GM18868 (cell line): ENCODE measurements at regions not wholly inside any gene's neighbourhood (a gene's known extent, or its start where the extent isn't known, plus 50 kb on each side); places are given as distances from the start of the nearest gene placed in this dataset.

Experiments
- ATAC-seq: cut with Tn5 transposase; IDR thresholded peaks from one replicate; pipeline ENCODE4 v1.9.1; 2021; ENCODE audit warnings: mild to moderate bottlenecking, moderate library complexity; ENCODE audit not compliant: unreplicated experiment

DNA sequence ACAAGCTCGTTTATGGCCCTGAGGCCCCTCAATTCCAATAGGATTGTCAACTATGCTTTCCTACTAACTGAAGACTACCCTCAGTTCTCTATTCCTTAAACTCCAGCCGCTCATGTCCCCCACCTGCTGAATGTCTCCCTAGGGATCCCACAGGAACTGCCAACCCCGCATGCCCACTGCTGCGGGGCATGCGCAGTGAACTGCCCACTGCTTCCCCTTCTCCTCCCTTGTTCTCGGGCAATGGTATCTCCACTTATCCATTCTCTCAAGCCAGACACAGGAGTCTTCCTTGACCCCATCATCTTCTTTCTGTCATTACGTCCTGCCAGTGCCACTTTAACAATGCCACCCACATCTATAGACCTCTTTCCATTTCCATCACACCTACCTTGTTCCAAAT lies 90.0 kb downstream of the FGF18 start:
- no peak for ATAC-seq

- no peak for ATAC-seq
These were observed 93.0 kb downstream of the FGF18 start for GRCh38 chr5:171512397-171512796.

DNA sequence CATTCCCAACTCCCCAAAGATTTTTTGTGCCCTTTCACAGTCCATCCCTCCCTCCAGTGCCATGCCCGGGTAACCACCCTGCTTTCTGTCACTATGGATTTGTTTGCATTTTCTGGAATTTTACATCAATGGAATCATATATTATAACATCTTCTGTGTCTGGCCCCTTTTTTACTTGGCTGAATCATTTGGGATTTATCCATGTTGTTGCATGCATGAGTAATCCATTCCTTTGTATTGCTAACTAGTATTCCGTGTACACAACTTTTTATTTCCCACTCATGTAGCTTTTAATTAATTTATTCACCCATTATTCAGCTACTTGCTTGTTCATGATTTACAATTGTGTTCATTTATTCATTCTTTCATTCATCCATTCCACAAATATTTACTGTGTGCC lies 94.1 kb downstream of the FGF18 start:
- no peak for ATAC-seq

DNA sequence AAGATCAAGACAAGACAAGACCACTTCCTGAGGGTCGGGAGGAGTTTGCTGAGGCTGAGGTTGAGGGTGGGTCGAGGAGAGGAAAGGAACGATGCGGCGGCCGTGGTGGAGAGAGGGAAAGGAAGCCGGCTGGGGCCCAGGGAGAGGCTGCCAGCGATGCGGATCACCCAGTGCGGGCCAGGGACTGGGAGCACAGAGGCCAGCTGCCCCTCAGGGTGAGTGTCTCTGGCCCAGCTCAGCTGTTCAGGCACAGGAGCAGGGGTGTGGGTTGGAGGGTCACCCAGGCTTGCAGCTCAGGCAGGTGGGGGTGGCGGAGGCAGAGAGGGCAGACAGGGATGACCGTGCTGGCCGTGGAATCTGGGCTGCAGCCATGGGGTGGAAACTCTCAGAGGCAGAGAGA lies 99.5 kb downstream of the FGF18 start:
- ATAC-seq: no peak

DNA sequence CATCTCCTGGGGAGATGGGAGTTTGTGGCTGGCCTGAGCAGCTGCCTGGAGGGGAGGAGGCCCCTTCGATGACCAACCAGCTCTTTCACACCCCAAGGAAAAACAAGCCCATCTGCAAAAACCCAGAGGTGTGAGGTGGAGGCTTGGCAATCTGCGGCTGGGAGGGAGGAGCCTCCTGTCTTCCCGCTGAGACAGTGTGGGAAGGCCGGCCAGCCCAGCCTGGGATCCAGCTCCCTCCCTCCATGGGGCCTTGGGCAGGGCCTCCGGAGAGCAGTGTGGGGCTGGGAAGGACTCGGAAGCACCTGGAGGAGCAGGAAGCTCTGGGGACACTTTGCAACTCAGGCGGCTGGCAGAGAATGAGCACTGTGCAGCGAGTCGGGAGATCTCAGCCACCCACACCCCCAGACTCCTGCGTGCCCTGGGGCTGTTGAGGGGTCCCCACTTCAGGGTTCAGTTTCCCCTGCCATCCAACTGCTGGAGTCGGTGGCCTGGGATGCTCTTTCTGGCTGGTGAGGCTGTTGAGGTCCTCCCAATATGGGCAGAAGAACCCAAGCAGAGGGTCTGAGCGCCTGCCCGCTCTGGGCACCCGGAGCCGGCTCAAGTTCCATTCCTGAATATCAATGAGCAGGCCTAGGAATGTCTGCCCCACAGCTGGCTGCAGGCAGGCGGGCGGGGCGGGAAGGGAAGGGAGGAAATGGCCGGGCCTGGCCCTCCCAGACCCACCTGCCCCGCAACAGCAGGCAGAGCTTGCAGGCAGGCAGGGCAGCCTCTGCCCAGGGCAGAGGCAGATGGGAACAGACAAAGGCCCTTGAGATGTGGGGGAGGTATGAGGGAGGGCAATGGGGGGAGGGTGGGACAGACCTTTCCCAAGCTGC lies 101.1 kb downstream of the FGF18 start:
- ATAC-seq: no peak

GRCh38 chr5:171521219-171521633 lies 101.8 kb downstream of the FGF18 start:
- ATAC-seq: no peak

DNA sequence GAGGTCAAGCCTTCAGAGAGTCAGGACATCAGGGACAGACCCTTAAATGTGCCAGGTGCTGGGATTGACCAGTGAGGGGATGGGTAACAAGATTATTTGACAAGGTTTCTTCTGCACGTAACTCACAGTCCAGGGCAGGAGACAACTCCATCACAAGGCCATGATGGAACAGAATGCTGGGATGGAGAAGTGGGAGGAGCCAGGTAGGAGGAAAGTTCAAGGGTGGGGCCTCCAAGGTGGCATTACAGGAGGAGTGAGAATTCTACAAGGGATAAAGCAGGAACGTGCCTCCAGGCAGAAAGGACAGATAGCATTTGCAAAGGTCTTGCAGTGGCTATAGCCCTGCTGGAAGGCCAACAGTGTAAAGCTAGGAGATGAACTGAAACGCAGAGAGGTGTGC lies 102.2 kb downstream of the FGF18 start:
- ATAC-seq: no peak

- no peak for ATAC-seq
These were observed 104.3 kb downstream of the FGF18 start for GRCh38 chr5:171523781-171524180.

DNA sequence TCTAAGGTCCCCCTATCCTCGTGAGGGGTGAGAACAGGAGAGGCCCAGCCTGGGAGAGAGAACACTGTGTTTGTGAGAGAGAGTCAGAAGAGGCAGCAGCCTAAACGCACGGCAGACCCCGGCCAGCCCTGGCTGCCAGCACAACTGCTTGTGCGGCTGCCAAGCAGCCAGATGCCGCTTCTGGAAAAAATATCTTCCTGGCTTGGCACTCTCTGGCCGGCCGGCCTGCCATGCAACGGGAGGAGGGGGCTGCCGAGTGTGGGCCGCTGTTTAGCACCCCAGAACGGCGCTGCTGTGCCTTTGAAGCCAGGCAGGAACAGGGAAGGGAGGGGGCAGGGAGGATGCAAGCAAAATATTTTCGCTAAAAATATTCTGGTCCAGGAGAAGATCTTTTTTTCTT lies 105.0 kb downstream of the FGF18 start:
- no peak for ATAC-seq

DNA sequence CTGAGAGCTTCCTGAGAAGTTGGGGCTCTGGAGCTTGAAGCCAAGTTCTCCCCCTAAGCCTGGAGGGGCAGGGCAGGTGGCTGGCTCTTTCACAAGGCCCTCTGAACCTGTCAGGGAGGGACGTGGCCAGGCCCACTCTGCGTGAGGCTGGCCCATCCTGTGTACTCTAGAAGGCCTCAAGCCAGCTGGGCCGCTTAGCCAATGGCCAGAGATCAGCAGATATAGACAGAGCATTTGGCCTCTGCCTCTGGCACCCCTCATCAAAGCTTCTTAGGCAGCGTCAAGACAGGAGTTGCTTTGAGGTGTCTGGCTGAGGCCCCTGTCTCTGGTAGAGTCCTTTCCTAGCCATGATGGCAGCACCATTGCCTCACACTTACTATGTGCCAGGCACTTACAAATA lies 105.6 kb downstream of the FGF18 start:
- ATAC-seq: no peak

- no peak for ATAC-seq
These were observed 108.6 kb downstream of the FGF18 start for GRCh38 chr5:171528036-171528435.

- no peak for ATAC-seq
These were observed 109.6 kb downstream of the FGF18 start for GRCh38 chr5:171528865-171529614.

GRCh38 chr5:171531638-171532037 lies 112.2 kb downstream of the FGF18 start:
- ATAC-seq: no peak

DNA sequence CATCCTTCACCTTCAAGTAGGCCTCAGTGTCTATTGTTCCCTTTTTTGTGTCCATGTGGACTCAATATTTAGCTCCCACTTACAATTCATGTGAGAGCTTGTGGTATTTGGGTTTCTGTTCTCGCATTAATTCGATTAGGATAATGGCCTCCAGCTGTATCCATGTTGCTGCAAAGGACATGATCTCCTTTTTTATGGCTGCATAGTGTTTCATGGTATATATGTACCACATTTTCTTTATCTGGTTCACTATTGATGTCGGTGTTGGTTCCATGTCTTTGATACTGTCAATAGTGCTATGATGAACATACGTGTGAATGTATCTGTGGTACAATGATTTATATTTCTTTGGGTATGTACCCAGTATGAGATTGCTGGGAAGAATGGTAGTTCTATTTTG lies 113.7 kb downstream of the FGF18 start:
- no peak for ATAC-seq

DNA sequence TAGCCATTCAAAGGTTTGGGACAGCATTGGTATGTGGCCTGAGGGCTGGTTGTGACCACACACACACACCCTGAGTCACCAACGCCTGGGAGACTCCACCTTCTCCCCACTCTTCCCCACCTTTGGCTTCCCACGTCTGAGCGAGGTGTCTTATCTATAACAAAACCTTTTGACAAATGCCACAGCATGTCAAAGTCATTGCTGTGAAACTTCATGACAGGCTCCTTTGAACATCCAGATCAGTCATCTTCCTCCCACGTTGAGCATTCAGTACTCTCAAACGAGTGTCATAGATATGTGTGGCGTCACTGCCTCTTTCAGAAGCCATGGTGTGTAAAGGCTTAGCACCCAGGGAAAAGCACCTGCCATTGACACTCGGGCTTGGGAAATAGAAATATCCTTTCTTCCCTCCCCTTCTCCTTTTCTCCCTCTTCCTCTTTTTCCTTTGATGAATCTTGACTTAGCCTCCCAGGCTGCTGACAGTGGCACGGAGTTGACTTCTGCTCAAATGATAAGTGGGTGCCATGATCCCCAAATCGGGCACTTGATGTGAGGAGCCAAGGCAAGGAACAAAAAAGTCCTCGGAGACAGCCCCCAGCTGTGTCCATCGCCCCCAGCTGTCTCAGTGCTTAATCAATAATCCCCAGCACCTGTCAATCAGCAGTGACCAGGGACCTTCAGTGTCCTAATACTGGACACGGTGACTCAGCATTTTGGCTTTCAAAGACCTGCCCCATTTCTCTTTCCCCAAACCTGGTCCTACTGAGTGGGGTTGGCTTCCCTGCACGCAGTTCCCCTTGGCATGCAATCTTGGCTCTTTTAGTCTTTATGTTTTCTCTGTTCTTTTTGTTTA lies 114.8 kb downstream of the FGF18 start:
- no peak for ATAC-seq

- no peak for ATAC-seq
These were observed 115.7 kb downstream of the FGF18 start for GRCh38 chr5:171535162-171535561.

DNA sequence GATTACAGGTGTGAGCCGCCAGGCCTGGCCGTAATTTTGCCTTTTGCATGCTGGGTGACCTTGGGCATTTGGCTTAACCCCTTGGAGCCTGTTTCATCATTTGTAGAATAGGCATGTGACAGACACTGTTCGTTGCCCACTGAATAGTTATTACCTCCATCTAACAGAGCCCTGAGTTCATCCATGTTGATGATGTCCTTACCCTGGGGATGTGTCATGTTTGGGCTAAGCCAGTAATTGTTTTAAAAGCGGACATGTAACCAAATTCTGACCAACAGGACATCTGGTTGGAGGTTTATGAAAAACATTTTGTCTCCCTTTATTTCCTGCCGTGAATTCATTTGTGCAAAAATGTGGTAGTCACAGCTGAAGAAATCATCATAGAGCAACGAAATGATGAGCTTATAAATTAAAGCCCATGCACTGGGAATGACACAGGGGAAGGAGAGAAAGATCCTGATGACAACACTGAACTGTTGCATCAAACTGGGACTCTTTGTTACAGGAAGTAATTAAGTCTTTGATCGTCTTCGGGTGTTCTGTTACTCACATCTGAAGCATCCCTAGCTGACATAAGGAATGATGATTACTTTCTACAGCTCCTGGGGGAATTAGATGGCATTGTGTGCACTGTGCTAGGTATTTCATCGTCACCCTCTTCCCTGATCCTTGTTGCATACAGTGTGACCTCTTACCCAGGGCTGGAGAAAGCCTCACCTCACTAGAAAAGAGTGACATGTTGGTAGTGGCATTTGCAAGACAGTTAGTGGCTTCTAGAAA lies 117.8 kb downstream of the FGF18 start:
- no peak for ATAC-seq

- no peak for ATAC-seq
These were observed 118.6 kb downstream of the FGF18 start for GRCh38 chr5:171537923-171538537.

- ATAC-seq: no peak
These were observed 119.2 kb downstream of the FGF18 start for GRCh38 chr5:171538681-171539080.

- no peak for ATAC-seq
These were observed 121.4 kb downstream of the FGF18 start for GRCh38 chr5:171540865-171541264.
